K562 (cell line): ENCODE measurements at regions not wholly inside any gene's neighbourhood (a gene's known extent, or its start where the extent isn't known, plus 50 kb on each side); places are given as distances from the start of the nearest gene placed in this dataset.

ENCODE experiments used
- ATAC-seq: fragments of 200-7000 bp; cut with Tn5 transposase; 3 replicates; pipeline ENCODE4 v1.9.1; 2020; ENCODE audit warnings: moderate library complexity
- BruUV-seq: library from RNA; stranded (reverse); fragments of 400-500 nt; replicated peaks from 2 replicates; lab custom pipeline; 2021; lab: Mats Ljungman, UMichigan
- CTCF ChIA-PET: fragments of 300-600 bp; formaldehyde crosslinking; extraction: SDS; loops from one replicate; lab custom pipeline; 2021; ENCODE audit warnings: low intra/inter-chr PET ratio; lab: Yijun Ruan, JAX
- POLR2A ChIA-PET: fragments of 300-600, 350-650 bp; sonication (Branson Sonifier 250); formaldehyde crosslinking; extraction: SDS; loops from one replicate; lab custom pipeline; 2021; ENCODE audit warnings: antibody characterized with exemption, inconsistent platforms; lab: Yijun Ruan, JAX
- DNase-seq, 4 experiments: peaks; one replicate each; pipeline versions ENCODE4 v3.0.0 to v3.0.0-alpha.2; 2011 to 2018; ENCODE audit warnings: low spot score in 3 of 4, mixed read lengths in 3 of 4; ENCODE audit errors: extremely low read depth in 1 of 4
- FAIRE-seq: peaks from 2 replicates; lab custom pipeline; 2011; peaks lifted over from hg19 to GRCh38; lab: Jason Lieb, UNC
- H2AFZ ChIP-seq: 2 replicates; pipeline ENCODE4 v1.6.0; 2011; ENCODE audit warnings: low read depth, low read length, control low read depth, inconsistent platforms
- H3K27ac ChIP-seq: fragments of 200-600 bp; 3 replicates; pipeline ENCODE4 v1.8.0; 2011; ENCODE audit warnings: low read depth, mild to moderate bottlenecking, control low read depth, inconsistent platforms, low read length, moderate library complexity, mixed read lengths; ENCODE audit errors: extremely low read depth
- H3K27me3 ChIP-seq, 2 experiments: fragments of 300-600 bp in 1 of 2; 2 replicates in 1 of 2; 3 replicates in 1 of 2; pipeline versions ENCODE4 v1.6.0 to v1.8.0; 2011; ENCODE audit warnings: inconsistent platforms in 2 of 2, low read length in 2 of 2, mild to moderate bottlenecking in 1 of 2, mixed read lengths in 1 of 2, moderate library complexity in 1 of 2; ENCODE audit not compliant: control insufficient read depth in 2 of 2, insufficient read depth in 2 of 2
- H3K36me3 ChIP-seq: fragments of 300-600 bp; 3 replicates; pipeline ENCODE4 v1.8.0; 2011; ENCODE audit warnings: mild to moderate bottlenecking, low read length, inconsistent platforms; ENCODE audit not compliant: control insufficient read depth, insufficient read depth
- H3K4me1 ChIP-seq, 2 experiments: fragments of 200-600 bp in 1 of 2; replicated peaks in 1 of 2; 2 replicates in 1 of 2; 3 replicates in 1 of 2; pipeline versions ENCODE4 v1.5.1 to v1.8.0; 2011; ENCODE audit warnings: inconsistent platforms in 2 of 2, low read length in 2 of 2, mild to moderate bottlenecking in 1 of 2, mixed read lengths in 1 of 2, moderate library complexity in 1 of 2; ENCODE audit not compliant: control insufficient read depth in 2 of 2, insufficient read depth in 2 of 2
- H3K4me2 ChIP-seq: 2 replicates; pipeline ENCODE4 v1.6.1; 2011; ENCODE audit warnings: low read length, control low read depth, inconsistent platforms, mixed read lengths; ENCODE audit not compliant: insufficient read depth
- H3K4me3 ChIP-seq: fragments of 200-600 bp; sonication (generic), shearing (Covaris generic); 2 replicates; pipeline ENCODE4 v1.5.1; 2016; ENCODE audit warnings: control low read depth, inconsistent platforms
- H3K79me2 ChIP-seq: fragments of 200-600 bp; 3 replicates; pipeline ENCODE4 v1.8.0; 2011; ENCODE audit warnings: low read length, inconsistent platforms; ENCODE audit not compliant: control insufficient read depth, insufficient read depth
- H3K9ac ChIP-seq, 2 experiments: 2 replicates each; pipeline versions ENCODE4 v1.6.0 to v1.6.1; 2011; ENCODE audit warnings: low read depth in 2 of 2, low read length in 2 of 2, control low read depth in 1 of 2, inconsistent platforms in 1 of 2, mild to moderate bottlenecking in 1 of 2, mixed read lengths in 1 of 2; ENCODE audit not compliant: insufficient read depth in 1 of 2
- H3K9me1 ChIP-seq: one replicate; pipeline ENCODE4 v1.6.0; 2011; ENCODE audit warnings: inconsistent platforms, mild to moderate bottlenecking, low read length, moderate library complexity; ENCODE audit not compliant: control insufficient read depth, insufficient read depth
- H3K9me3 ChIP-seq: replicated peaks from 2 replicates; pipeline ENCODE4 v1.5.1; 2011; ENCODE audit warnings: low read depth, low read length, inconsistent platforms; ENCODE audit not compliant: control insufficient read depth, insufficient read depth
- H4K20me1 ChIP-seq: replicated peaks from 2 replicates; pipeline ENCODE4 v1.6.1; 2011; ENCODE audit warnings: low read length, inconsistent platforms, mixed read lengths; ENCODE audit not compliant: control insufficient read depth, insufficient read depth
- ARID2 ChIP-seq: fragments of 450-650 bp; IDR thresholded peaks from 2 replicates; pipeline ENCODE4 v1.6.1; 2017; ENCODE audit warnings: antibody characterized with exemption, mild to moderate bottlenecking
- CBX8 ChIP-seq: fragments of 200-600 bp; sonication (generic); IDR thresholded peaks from 2 replicates; pipeline ENCODE4 v1.6.1; 2012; ENCODE audit warnings: borderline replicate concordance, mixed run types, low read depth, mild to moderate bottlenecking, moderate library complexity, mixed read lengths, low read length, control low read depth, inconsistent platforms; ENCODE audit not compliant: poor library complexity, severe bottlenecking; ENCODE audit errors: extremely low read depth
- DNMT1 ChIP-seq: fragments of 450-650 bp; IDR thresholded peaks from 2 replicates; pipeline ENCODE4 v1.6.1; 2016; ENCODE audit warnings: antibody characterized with exemption, mild to moderate bottlenecking
- SIN3B ChIP-seq: fragments of 450-650 bp; IDR thresholded peaks from 2 replicates; pipeline ENCODE4 v1.6.1; 2017; ENCODE audit warnings: low read depth, mild to moderate bottlenecking, moderate library complexity
- SIX5 ChIP-seq, 2 experiments: IDR thresholded peaks; 2 replicates each; pipeline ENCODE4 v1.6.1; 2011; ENCODE audit warnings: low read length in 2 of 2, borderline replicate concordance in 1 of 2, low read depth in 1 of 2, mild to moderate bottlenecking in 1 of 2, moderate library complexity in 1 of 2; ENCODE audit not compliant: insufficient read depth in 1 of 2
- WGBS: fragments of 100-300 bp; shearing (Covaris generic); methylation state at CpG from one replicate; pipeline ENCODE4 v1.1.6; 2016; ENCODE audit warnings: low coverage, mixed read lengths; ENCODE audit not compliant: insufficient coverage; ENCODE audit errors: missing lambda C conversion rate; 5-methylcytosine and 5-hydroxymethylcytosine counted together
- in situ Hi-C: fragments of 300-500 bp; cut with MboI; formaldehyde crosslinking; loops from 4 replicates; pipeline ENCODE4 v1.15.0; 2018; ENCODE audit warnings: inconsistent platforms, mixed read lengths
- intact Hi-C: fragments of 100-400 bp; cut with micrococcal nuclease; formaldehyde crosslinking; loops from 2 replicates; pipeline ENCODE4 v1.14.2; 2022
- TF ChIP-seq, protein P1 (sequence below), 2 experiments: fragments of 450-650 bp; formaldehyde crosslinking in 1 of 2; IDR thresholded peaks; 2 replicates each; pipeline versions ENCODE4 v1.4.0 to v1.6.1; 2014 to 2020; ENCODE audit warnings: mild to moderate bottlenecking in 2 of 2, borderline replicate concordance in 1 of 2, low read depth in 1 of 2

DNA sequence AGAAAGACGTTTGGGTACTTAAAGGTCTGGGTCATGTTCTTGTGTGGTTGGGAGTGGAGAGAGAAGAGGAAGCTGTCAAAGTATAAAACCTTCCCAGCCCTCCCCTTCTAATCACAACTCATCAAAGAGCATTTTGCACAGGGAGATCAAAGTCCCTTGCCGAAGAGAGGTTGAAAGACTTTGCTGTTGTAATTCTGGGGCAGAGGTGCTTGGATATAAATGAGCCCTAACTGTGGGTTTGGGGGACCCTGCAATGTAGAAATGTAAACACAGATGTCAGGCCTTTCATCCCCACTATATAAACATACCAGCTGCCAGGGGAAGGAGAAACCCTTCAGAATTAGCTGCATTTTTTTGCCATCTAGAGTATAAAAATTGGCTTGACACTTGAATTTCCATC is 182.1 kb downstream of the ETAA1 start:
- H3K27ac ChIP-seq, result no peak overlapping the region
- no peaks in the 10 kb centered on the region for H3K79me2 ChIP-seq
- WGBS, result 0% methylated on average over 2 of the region's 2 CpGs
- H4K20me1 ChIP-seq, result no peaks in the 10 kb centered on the region
- H2AFZ ChIP-seq, result no peak overlapping the region
- H3K4me2 ChIP-seq, result no peak overlapping the region
- no TSS peak for BruUV-seq
- no peak for DNase-seq
- TF ChIP-seq, protein P1, sequence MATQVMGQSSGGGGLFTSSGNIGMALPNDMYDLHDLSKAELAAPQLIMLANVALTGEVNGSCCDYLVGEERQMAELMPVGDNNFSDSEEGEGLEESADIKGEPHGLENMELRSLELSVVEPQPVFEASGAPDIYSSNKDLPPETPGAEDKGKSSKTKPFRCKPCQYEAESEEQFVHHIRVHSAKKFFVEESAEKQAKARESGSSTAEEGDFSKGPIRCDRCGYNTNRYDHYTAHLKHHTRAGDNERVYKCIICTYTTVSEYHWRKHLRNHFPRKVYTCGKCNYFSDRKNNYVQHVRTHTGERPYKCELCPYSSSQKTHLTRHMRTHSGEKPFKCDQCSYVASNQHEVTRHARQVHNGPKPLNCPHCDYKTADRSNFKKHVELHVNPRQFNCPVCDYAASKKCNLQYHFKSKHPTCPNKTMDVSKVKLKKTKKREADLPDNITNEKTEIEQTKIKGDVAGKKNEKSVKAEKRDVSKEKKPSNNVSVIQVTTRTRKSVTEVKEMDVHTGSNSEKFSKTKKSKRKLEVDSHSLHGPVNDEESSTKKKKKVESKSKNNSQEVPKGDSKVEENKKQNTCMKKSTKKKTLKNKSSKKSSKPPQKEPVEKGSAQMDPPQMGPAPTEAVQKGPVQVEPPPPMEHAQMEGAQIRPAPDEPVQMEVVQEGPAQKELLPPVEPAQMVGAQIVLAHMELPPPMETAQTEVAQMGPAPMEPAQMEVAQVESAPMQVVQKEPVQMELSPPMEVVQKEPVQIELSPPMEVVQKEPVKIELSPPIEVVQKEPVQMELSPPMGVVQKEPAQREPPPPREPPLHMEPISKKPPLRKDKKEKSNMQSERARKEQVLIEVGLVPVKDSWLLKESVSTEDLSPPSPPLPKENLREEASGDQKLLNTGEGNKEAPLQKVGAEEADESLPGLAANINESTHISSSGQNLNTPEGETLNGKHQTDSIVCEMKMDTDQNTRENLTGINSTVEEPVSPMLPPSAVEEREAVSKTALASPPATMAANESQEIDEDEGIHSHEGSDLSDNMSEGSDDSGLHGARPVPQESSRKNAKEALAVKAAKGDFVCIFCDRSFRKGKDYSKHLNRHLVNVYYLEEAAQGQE (IDR thresholded peaks at IDR 0.05; ENCODE audit: borderline replicate concordance), result no peak
- TF ChIP-seq, protein P1 (CRISPR knock-in tag; IDR thresholded peaks at IDR 0.05; ENCODE audit: low read depth), result no peak
- TF ChIP-seq DNMT1, result no peak
- no peak for TF ChIP-seq SIX5 (IDR thresholded peaks at IDR 0.05; ENCODE audit: borderline replicate concordance in 1 of 2, insufficient read depth in 1 of 2, low read depth in 1 of 2, low read length in 2 of 2)
- no peak for TF ChIP-seq ARID2
- TF ChIP-seq CBX8, result no peak
- TF ChIP-seq SIN3B, result no peak
- TF ChIP-seq, all 486 proteins: peak for 0
- Histone ChIP-seq H3K36me3 (no peaks in the 10 kb centered on the region), H3K9me3 (0 out of 2 replicates have a peak, but pooled peaks cover 2% of the 10 kb centered on the region), H3K9me1 (no peaks in the 10 kb centered on the region), H3K9ac (no peak overlapping the region), H3K4me3 (no peak overlapping the region), H3K4me1 (no peaks in the 10 kb centered on the region), H3K27me3 (no peaks in the 10 kb centered on the region)
- intact Hi-C loops (no loop called here), in situ Hi-C loops (no loop called here)
- POLR2A ChIA-PET, result no interaction called here
- ATAC-seq, result no peak
- CTCF ChIA-PET, result no interaction called here
- no peak for FAIRE-seq
